Forelimb muscle (tissue), 1 donor: ENCODE measurements at regions not wholly inside any gene's neighbourhood (a gene's known extent, or its start where the extent isn't known, plus 50 kb on each side); places are given as distances from the start of the nearest gene placed in this dataset.

ENCODE experiments used
- DNase-seq: peaks from one replicate; pipeline ENCODE4 v3.0.0-alpha.2; 2013; ENCODE audit warnings: low read depth

- DNase-seq: no peak
Measured at GRCh38 chr11:116257092-116257491, 515.7 kb downstream of the BUD13 start.

- DNase-seq: no peak
Measured at GRCh38 chr11:116256215-116256614, 516.6 kb downstream of the BUD13 start.

GRCh38 chr11:116255321-116255953 lies 517.4 kb downstream of the BUD13 start:
- DNase-seq: no peak

- no peak for DNase-seq
Measured at GRCh38 chr11:116250155-116250554, 522.6 kb downstream of the BUD13 start.

GRCh38 chr11:116249561-116249960 lies 523.2 kb downstream of the BUD13 start:
- no peak for DNase-seq

- DNase-seq: no peak
Measured at GRCh38 chr11:116244889-116245288, 527.9 kb downstream of the BUD13 start.

- no peak for DNase-seq
Measured at GRCh38 chr11:116244439-116244838, 528.3 kb downstream of the BUD13 start.

GRCh38 chr11:116243991-116244390 lies 528.8 kb downstream of the BUD13 start:
- no peak for DNase-seq

GRCh38 chr11:116242006-116242405 lies 530.8 kb downstream of the BUD13 start:
- DNase-seq: no peak

GRCh38 chr11:116240710-116241109 lies 532.1 kb downstream of the BUD13 start:
- DNase-seq: no peak

GRCh38 chr11:116239247-116239646 lies 533.5 kb downstream of the BUD13 start:
- DNase-seq: no peak

GRCh38 chr11:116234989-116235568 lies 537.7 kb downstream of the BUD13 start:
- no peak for DNase-seq

GRCh38 chr11:116233561-116233960 lies 539.2 kb downstream of the BUD13 start:
- DNase-seq: no peak

- no peak for DNase-seq
Measured at GRCh38 chr11:116232364-116232828, 540.4 kb downstream of the BUD13 start.

GRCh38 chr11:116231543-116231942 lies 541.2 kb downstream of the BUD13 start:
- no peak for DNase-seq

GRCh38 chr11:116230438-116230837 lies 542.3 kb downstream of the BUD13 start:
- DNase-seq: no peak

- no peak for DNase-seq
Measured at GRCh38 chr11:116229236-116229970, 543.4 kb downstream of the BUD13 start.

GRCh38 chr11:116226731-116227130 lies 546.1 kb downstream of the BUD13 start:
- no peak for DNase-seq

- DNase-seq: no peak
Measured at GRCh38 chr11:116225784-116226585, 546.8 kb downstream of the BUD13 start.

- no peak for DNase-seq
Measured at GRCh38 chr11:116225236-116225635, 547.6 kb downstream of the BUD13 start.

GRCh38 chr11:116224889-116225200 lies 547.9 kb downstream of the BUD13 start:
- DNase-seq: no peak

- no peak for DNase-seq
Measured at GRCh38 chr11:116224154-116224888, 548.5 kb downstream of the BUD13 start.
